GM18517 (cell line): ENCODE measurements at regions not wholly inside any gene's neighbourhood (a gene's known extent, or its start where the extent isn't known, plus 50 kb on each side); places are given as distances from the start of the nearest gene placed in this dataset.
"Not testable (repeated sequence)": the region's sequence is repeated elsewhere in the genome, so short reads cannot be mapped to it uniquely, and the experiment has no call there.

ENCODE experiments used
- ATAC-seq: cut with Tn5 transposase; IDR thresholded peaks from one replicate; pipeline ENCODE4 v1.9.1; 2021; ENCODE audit warnings: mild to moderate bottlenecking, moderate library complexity; ENCODE audit not compliant: unreplicated experiment

DNA sequence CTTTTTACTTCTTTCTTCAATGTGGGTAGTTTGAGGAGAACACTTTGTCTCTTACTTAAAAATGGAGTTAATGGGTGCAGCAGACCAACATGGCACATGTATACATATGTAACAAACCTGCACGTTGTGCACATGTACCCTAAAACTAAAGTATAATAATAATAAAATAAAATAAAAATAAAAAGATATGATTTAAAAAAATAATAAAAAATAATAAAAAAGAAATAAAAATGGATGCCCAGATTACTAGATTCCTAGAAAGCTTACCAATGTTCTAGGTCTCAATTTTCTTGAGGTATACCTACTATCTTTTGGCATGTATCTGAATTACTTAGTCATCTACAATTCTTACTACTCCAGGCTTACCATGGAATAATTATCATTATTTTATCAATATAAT is 2001.6 kb upstream of the CDH9 start:
- ATAC-seq: no peak

- no peak for ATAC-seq
Observed at GRCh38 chr5:29037716-29038115, 1999.3 kb upstream of the CDH9 start.

DNA sequence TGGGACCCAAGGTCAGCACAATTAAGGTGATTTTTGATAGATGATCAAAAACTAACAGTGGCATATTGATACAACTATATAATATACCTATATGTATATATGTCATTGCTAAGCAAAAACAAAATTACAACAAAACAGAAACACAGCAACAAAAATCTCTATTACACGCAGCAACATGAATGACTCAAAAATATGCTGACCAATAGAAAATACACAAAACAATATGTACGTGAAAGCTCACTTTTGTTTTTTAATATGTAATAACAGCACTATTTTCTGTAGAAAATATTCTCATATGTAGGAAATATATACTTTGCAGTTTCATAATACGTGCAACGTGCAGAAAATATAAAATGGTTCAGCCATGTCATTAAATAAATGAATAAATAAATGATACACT is 1985.7 kb upstream of the CDH9 start:
- ATAC-seq: no peak

GRCh38 chr5:29023541-29023940 is 1985.2 kb upstream of the CDH9 start:
- ATAC-seq: no peak

DNA sequence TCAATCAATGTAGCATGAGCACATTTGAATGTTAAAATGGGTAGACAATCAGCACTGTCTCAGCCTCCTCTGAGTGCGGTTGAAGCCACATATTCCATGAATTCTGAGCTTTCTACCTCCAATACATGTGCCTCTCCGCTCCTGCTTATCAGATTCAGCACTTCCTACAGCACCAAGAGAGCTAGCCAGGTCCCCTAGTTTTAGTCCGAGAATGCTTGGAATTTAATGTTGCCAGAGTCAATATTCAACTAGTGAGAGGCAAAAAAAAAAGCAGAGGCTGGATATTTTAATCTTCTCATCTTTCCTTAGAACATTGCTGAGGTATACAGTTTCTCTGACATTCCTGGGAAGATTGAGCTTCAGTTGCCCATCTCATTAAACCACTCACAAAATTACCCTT is 1979.1 kb upstream of the CDH9 start:
- no peak for ATAC-seq

- ATAC-seq: no peak
Observed at GRCh38 chr5:29016067-29016466, 1977.7 kb upstream of the CDH9 start.

DNA sequence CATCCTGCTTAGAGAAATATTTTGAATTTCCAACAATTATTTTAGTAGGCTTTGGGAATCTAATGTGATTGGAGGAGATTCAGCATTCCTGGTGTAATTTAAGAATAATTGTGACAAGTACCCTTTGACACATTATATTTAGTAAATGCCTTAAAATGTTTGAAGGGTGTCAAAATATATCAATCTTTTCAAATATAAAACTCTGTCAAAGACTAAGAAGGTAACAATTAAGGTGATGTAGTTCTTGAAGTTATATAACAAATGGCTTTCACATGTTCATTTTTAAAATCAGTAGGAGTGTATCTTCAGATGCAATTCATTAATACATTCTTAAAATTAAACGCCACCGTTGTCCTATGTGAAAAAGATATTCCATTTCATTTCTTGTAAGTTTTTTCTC is 1977.1 kb upstream of the CDH9 start:
- no peak for ATAC-seq

- ATAC-seq: no peak
Observed at GRCh38 chr5:29005386-29005785, 1967.0 kb upstream of the CDH9 start.

DNA sequence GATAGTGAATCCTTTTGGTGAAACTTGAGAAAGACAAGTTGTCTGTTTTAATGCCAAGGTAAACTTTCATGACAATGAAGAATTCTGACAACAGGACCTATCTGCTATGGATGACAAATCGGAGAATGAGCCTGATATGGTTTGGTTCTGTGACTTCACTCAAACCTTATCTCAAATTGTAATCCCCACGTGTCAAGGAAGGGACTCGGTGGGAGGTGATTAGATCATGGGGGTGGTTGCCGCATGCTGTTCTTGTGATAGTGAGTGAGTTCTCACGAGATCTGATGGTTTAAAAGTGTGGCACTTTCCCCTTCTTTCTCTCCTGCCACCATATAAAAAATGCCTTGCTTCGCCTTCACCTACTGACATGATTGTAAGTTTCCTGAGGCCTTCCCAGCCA is 1964.1 kb upstream of the CDH9 start:
- ATAC-seq: no peak

DNA sequence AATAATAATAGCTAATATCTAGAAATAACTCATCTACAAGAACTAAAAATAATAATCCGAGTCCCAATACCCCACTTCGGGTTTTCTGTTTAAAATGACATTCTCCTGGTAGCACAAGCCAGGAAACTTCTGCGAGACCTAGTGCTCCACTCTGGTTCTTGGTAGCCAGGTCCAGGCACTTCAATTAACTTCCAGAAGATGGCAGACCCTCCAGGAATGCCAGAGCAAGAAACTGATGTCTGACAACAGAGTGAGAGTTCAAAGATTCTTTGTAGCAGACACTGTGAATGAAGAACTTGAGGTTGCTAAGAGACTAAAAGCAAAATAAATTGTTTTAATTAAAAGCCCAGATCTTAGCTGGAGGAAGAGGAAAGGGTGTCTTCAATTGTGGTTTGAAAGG is 1963.3 kb upstream of the CDH9 start:
- no peak for ATAC-seq

DNA sequence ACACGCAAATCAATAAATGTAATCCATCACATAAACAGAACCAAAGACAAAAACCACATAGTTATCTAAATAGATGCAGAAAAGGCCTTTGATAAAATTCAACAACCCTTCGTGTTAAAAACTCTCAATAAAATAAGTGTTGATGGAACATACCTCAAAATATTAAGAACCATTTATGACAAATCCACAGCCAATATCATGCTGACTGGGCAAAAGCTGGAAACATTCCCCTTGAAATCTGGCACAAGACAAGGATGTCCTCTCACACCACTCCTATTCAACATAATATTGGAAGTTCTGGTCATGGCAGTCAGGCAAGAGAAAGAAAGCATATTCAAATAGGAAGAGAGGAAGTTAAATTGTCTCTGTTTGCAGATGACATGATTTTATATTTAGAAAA is 1946.3 kb upstream of the CDH9 start:
- no peak for ATAC-seq

DNA sequence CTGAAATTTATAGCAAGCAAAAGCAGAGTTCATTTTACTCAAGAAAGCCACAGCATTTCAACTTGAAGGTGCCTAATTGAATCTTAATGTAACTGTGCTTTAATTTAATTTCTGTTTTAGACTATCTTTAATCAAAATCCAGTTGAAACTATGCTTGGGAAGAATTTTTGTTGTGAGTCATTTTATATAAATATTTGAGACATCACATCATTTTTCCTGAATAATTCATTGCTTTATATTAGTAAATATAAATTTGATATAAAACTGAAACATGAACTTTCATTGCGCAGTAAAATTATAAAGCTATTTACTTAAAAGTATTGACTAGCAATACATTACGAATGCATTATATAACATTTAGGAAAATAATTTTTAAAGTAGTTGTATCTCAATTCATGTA is 1937.1 kb upstream of the CDH9 start:
- no peak for ATAC-seq

GRCh38 chr5:28967848-28968247 is 1929.5 kb upstream of the CDH9 start:
- ATAC-seq: no peak

DNA sequence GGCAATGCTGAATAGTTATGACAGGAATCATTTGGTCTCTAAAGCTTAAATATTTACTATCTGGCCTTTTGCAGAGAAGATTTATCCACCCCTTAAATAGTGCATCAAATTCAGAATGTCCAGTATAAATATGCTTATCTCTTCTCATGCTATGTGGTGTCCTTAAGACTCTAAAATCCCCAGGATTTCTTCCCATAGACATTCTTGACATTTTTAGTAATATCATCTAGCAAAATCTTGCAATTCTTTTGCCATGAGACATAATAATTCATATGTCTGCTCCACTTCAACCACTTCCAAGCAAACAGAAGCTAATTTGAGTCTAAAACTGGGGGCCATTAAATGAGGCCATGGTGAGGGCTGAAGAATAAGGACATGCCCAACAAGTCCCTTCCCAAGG is 1923.4 kb upstream of the CDH9 start:
- ATAC-seq: no peak

DNA sequence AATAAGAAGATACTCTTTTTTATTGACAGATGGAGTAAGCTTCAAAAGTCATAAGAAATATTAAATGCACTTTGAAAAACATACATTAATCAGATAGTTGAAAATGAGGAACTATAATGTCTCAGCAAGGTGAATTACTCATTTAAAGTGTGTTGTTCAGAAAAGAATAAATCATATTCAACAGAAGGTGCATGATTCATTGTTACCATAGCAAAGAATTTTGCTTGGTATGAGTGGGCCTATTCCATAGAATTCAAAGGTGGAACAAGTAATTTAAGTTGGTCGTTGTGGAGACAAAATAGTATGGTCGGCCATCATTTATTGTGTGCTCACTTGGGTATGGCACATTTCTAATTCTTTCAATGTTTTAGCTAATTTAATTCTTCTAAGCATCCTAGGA is 1920.2 kb upstream of the CDH9 start:
- no peak for ATAC-seq

DNA sequence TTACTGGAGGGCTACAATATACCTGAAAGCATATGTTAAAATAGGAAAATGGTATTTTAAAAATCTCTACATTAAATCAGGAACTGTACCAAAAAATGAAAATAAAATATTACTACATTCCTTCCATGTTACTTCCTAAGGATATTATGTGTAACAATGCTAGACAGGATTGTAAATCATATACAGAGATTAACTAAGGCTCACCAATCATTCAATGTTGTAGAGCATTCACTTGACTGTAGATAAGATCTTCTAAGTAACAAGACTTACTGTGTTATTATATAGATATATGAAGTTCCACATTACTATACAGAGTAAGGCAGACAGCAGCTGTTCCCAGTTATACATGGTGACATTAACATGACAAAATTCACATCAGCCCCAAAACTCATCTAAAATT is 1919.1 kb upstream of the CDH9 start:
- no peak for ATAC-seq

GRCh38 chr5:28954074-28954473 is 1915.7 kb upstream of the CDH9 start:
- no peak for ATAC-seq

- no peak for ATAC-seq
Observed at GRCh38 chr5:28947865-28948264, 1909.5 kb upstream of the CDH9 start.

DNA sequence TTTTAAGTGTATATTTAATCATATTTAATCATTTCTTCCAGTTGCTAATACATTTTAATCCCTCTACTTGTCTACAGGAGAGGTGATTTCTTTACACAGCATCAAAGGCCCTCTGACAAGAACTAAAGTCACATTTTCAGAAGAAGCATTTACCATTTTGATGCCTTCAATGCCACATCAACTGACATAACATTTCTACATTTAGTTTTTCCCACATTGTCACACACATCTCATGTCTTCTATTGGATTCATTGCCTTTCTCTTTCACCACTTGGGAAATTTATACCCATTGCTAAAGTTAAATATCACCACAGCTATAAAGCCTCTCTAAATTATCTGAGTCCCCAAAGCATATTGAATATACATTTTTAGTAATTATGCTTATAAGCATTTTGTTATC is 1907.5 kb upstream of the CDH9 start:
- ATAC-seq: no peak

DNA sequence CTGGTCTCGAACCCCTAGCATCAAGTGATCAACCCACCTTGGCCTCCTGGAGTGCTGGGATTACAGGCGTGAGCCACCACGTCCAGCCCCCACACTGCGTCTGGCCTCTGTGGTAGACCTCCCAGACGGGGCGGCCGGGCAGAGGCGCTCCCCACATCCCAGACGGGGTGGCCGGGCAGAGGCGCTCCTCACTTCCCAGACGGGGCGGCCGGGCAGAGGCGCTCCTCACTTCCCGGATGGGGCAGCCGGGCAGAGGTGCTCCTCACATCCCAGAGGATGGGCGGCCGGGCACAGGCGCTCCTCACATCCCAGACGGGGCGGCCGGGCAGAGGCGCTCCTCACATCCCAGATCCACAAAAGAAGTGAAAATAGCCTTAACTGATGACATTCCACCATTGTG is 1891.0 kb upstream of the CDH9 start:
- ATAC-seq: not testable (repeated sequence)

GRCh38 chr5:28928327-28928790 is 1890.0 kb upstream of the CDH9 start:
- not testable (repeated sequence) for ATAC-seq

DNA sequence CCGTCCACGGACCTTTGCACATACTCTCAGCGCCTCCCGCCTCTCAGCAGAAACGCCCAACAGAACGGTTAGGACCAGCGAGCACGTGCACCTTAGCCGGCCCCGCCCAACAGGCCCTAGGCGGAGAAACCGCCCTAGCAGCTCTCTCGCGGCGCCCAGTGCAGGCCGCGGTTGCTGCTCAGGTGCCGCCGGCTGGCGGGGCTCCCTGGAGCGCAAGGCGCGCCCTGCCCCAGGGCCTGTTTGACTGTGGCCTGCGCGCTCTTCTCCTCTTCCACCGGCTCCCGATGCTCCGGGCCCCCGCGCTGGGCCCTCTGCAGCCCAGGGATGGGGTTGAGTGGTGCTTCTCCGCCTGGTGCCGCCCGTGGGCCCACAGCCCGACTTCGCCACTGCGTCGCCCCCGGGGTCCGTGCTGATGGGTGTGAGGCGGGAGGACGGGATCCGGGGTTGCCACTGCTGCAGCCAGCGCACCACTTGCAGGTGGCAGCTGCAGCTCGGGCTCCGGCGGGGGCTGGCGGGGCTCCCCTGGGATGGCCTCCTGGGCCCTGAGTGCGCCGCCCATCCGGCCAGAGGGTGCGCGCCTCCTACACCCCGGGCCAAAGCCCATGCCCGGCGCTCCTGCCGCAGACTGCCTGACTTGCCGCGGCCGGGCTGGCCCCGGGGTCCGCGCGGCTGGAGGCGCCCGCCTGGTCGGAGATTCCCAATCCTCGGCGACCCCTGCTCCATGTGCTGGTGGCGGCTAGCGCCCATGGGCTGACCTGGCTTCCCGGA is 1889.4 kb upstream of the CDH9 start:
- no peak for ATAC-seq

DNA sequence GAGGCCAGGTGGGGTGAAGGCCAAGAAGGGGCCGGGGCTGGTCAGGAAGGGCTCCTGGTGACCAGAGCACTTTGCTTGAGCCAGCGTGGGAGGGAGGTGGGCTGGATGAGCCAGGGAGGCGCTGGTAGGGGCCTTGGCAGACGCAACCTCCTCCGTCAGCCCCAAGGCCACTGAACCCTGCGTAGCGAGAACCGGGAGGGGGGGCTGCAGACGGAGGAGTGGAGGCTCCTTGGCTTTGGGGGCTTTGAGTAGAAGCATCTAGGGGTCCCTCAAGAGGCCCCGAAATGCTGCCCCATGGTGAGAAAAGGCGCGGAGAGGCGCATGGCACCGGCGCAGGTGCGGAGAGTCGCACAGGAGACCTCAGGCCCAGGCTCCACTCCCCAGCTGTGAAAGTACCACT is 1888.0 kb upstream of the CDH9 start:
- ATAC-seq: no peak
